Hepatocyte (in vitro differentiated cells): ENCODE measurements at regions not wholly inside any gene's neighbourhood (a gene's known extent, or its start where the extent isn't known, plus 50 kb on each side); places are given as distances from the start of the nearest gene placed in this dataset.
A peak's percentile ranks its signal among the peaks of the same experiment; 100 is the strongest.
"Not testable (repeated sequence)": the region's sequence is repeated elsewhere in the genome, so short reads cannot be mapped to it uniquely, and the experiment has no call there.

Experiments used
- DNase-seq: peaks from one replicate; pipeline ENCODE4 v3.0.0-alpha.2; 2016; ENCODE audit warnings: low spot score
- H2AFZ ChIP-seq: fragments of 200-600 bp; sonication (generic); 2 replicates; pipeline ENCODE4 v1.6.0; 2016; ENCODE audit warnings: antibody characterized with exemption, mild to moderate bottlenecking
- H3K27ac ChIP-seq: fragments of 200-600 bp; sonication (generic); 2 replicates; pipeline ENCODE4 v1.5.1; 2016; ENCODE audit warnings: mild to moderate bottlenecking
- H3K27me3 ChIP-seq: fragments of 200-600 bp; sonication (generic); 2 replicates; pipeline ENCODE4 v1.6.1; 2016
- H3K36me3 ChIP-seq: fragments of 200-600 bp; sonication (generic); replicated peaks from 2 replicates; pipeline ENCODE4 v1.5.1; 2016; ENCODE audit warnings: low read depth; ENCODE audit not compliant: insufficient read depth
- H3K4me1 ChIP-seq: fragments of 200-600 bp; sonication (generic); 2 replicates; pipeline ENCODE4 v1.5.1; 2016; ENCODE audit warnings: mild to moderate bottlenecking, moderate library complexity; ENCODE audit not compliant: insufficient read depth
- H3K4me2 ChIP-seq: fragments of 200-600 bp; sonication (generic); 2 replicates; pipeline ENCODE4 v1.6.0; 2016
- H3K4me3 ChIP-seq: fragments of 200-600 bp; sonication (generic); 2 replicates; pipeline ENCODE4 v1.5.1; 2016; ENCODE audit warnings: mild to moderate bottlenecking
- H3K79me2 ChIP-seq: fragments of 200-600 bp; sonication (generic); 2 replicates; pipeline ENCODE4 v1.6.0; 2017; ENCODE audit warnings: mild to moderate bottlenecking
- H3K9me2 ChIP-seq: fragments of 200-600 bp; sonication (generic); replicated peaks from 2 replicates; pipeline ENCODE4 v1.6.0; 2017; ENCODE audit warnings: mild to moderate bottlenecking; ENCODE audit not compliant: insufficient read depth
- H3K9me3 ChIP-seq: fragments of 200-600 bp; sonication (generic); 2 replicates; pipeline ENCODE4 v1.5.1; 2016; ENCODE audit warnings: low read depth, mild to moderate bottlenecking
- H4K20me1 ChIP-seq: fragments of 200-600 bp; sonication (generic); 2 replicates; pipeline ENCODE4 v1.6.0; 2016; ENCODE audit warnings: mild to moderate bottlenecking; ENCODE audit not compliant: insufficient read depth, poor library complexity, severe bottlenecking
- CTCF ChIP-seq: fragments of 200-600 bp; sonication (generic); IDR thresholded peaks from 2 replicates; pipeline ENCODE4 v1.5.1; 2016; ENCODE audit warnings: antibody characterized with exemption, mild to moderate bottlenecking; ENCODE audit not compliant: poor library complexity
- EZH2 ChIP-seq: fragments of 200-600 bp; sonication (generic); IDR thresholded peaks from 2 replicates; pipeline ENCODE4 v1.6.1; 2016; ENCODE audit warnings: antibody characterized with exemption, mild to moderate bottlenecking, borderline replicate concordance
- EZH2phosphoT487 ChIP-seq: fragments of 200-600 bp; sonication (generic); IDR thresholded peaks from one replicate; pipeline ENCODE4 v1.6.1; 2018; ENCODE audit warnings: antibody characterized with exemption, mild to moderate bottlenecking, low read depth, moderate library complexity; ENCODE audit not compliant: unreplicated experiment, severe bottlenecking
- WGBS: methylation state at CpG from one replicate; pipeline ENCODE4 v1.1.6; 2016; ENCODE audit warnings: low lambda C conversion rate; ENCODE audit errors: missing lambda C conversion rate; 5-methylcytosine and 5-hydroxymethylcytosine counted together

GRCh38 chr10:33773886-33774480, 439.5 kb upstream of the NRP1 start:
- H3K9me2 ChIP-seq: no peaks in the 10 kb centered on the region
- no peak overlapping the region for H3K27ac ChIP-seq
- no peaks in the 10 kb centered on the region for H3K36me3 ChIP-seq
- no peaks in the 10 kb centered on the region for H3K27me3 ChIP-seq
- no peaks in the 10 kb centered on the region for H3K9me3 ChIP-seq
- TF ChIP-seq CTCF (no peak), EZH2phosphoT487 (no peak), EZH2 (no peak)
- H2AFZ ChIP-seq: no peak overlapping the region
- 96% methylated on average over 21 of the region's 21 CpGs for WGBS
- no peak for DNase-seq
- peaks cover 11% of the 10 kb centered on the region for H3K4me1 ChIP-seq
- H3K4me3 ChIP-seq: no peak overlapping the region
- no peaks in the 10 kb centered on the region for H3K79me2 ChIP-seq
- no peaks in the 10 kb centered on the region for H4K20me1 ChIP-seq
- H3K4me2 ChIP-seq: no peak overlapping the region

DNA sequence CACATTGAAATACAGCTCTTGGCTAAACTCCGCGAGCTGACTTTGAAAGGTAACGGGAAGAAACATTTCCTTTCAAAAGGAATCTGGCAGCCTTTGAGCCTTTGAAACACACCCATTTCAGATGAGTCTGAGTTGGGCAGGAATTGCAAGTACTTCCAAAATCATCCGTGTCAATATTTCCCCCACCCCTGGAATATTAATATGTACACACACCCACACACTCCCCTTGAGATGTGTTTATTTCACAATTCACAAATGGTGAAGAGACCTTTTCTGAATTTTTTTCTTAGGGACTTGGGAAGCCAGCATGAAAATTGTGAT, 438.7 kb upstream of the NRP1 start:
- no peaks in the 10 kb centered on the region for H3K9me3 ChIP-seq
- peak overlapping the region; percentile 33 for H2AFZ ChIP-seq
- 56% methylated on average over 4 of the region's 4 CpGs for WGBS
- no peaks in the 10 kb centered on the region for H4K20me1 ChIP-seq
- no peaks in the 10 kb centered on the region for H3K9me2 ChIP-seq
- no peak overlapping the region for H3K4me3 ChIP-seq
- peak overlapping the region; percentile 43 for H3K4me2 ChIP-seq
- DNase-seq: no peak
- no peak overlapping the region for H3K27ac ChIP-seq
- TF ChIP-seq EZH2 (no peak), CTCF (no peak), EZH2phosphoT487 (no peak)
- peaks cover 11% of the 10 kb centered on the region for H3K4me1 ChIP-seq
- H3K27me3 ChIP-seq: no peaks in the 10 kb centered on the region
- no peaks in the 10 kb centered on the region for H3K79me2 ChIP-seq
- H3K36me3 ChIP-seq: no peaks in the 10 kb centered on the region

DNA sequence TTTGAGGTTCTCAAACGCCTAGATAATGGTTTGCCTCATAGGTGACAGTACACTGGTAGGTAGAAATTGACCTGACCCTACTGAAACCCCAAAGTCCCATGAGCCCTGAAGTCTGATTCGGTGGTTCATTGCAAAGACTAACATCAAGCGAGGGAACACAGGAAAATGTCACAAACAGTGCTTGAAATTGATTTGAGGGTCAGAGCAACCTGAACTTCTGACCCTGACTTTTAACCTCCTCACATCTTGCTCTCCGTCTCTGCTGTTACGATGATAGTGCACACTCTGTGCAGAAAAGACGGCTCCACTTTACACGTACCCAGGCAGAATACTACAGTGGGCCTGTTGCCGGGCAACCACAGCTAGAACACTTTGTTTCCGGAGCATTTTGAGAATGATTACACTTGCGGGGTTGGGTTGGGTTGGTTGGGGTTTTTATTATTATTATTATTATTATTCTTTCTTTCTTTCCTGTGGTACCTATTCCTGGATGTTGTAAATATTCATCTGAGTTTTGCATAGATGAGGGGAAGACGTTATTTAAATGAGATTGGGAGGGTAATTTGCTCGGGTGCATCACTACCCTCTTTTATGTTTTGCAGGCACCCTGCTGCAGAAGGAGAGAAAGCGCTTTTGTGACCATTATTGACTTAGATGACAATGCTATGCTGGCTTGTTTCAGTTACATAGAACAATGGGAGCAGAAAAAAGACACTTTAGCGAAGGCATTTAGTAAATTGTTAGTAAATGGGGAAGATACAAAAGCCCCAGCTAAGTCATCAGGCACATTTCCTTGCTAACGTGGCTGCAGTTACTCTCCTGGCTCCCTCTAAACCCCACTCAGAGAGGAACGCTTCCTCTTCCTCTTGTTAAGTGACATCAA, 438.1 kb upstream of the NRP1 start:
- H3K9me2 ChIP-seq: no peaks in the 10 kb centered on the region
- no peak overlapping the region for H3K27ac ChIP-seq
- peak overlapping the region; percentile 43 for H3K4me2 ChIP-seq
- peaks cover 11% of the 10 kb centered on the region for H3K4me1 ChIP-seq
- no peaks in the 10 kb centered on the region for H3K79me2 ChIP-seq
- H4K20me1 ChIP-seq: no peaks in the 10 kb centered on the region
- H3K36me3 ChIP-seq: no peaks in the 10 kb centered on the region
- TF ChIP-seq CTCF (no peak), EZH2 (no peak), EZH2phosphoT487 (no peak)
- no peaks in the 10 kb centered on the region for H3K9me3 ChIP-seq
- peak; percentile 18 for DNase-seq
- H3K4me3 ChIP-seq: no peak overlapping the region
- WGBS: 48% methylated on average over 16 of the region's 16 CpGs
- peak overlapping the region; percentile 33 for H2AFZ ChIP-seq
- no peaks in the 10 kb centered on the region for H3K27me3 ChIP-seq

DNA sequence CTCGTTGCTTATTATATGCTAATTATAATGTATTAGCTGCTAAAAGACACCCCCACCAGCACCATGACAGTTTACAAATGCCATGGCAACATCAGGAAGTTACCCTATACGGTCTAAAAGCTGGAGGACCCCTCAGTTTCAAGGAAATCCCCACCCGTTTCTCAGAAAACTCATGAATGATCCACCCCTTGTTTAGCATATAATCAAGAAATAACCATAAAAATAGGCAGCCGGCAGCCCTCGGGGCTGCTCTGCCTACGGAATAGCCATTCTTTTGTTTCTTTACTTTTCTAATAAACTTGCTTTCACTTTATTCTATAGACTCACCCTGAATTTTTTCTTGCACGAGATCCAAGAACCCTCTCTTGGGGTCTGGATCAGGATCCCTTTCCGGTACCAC, 437.4 kb upstream of the NRP1 start:
- 70% methylated on average over 8 of the region's 8 CpGs for WGBS
- H3K79me2 ChIP-seq, DNase-seq, H3K4me3 ChIP-seq, H3K36me3 ChIP-seq, H3K9me2 ChIP-seq, H4K20me1 ChIP-seq, H3K9me3 ChIP-seq, H2AFZ ChIP-seq, H3K27ac ChIP-seq, H3K27me3 ChIP-seq: not testable (repeated sequence)
- H3K4me2 ChIP-seq: peak overlapping the region; percentile 43
- H3K4me1 ChIP-seq: peaks cover 11% of the 10 kb centered on the region
